IMR-90 (cell line): ENCODE measurements at regions not wholly inside any gene's neighbourhood (a gene's known extent, or its start where the extent isn't known, plus 50 kb on each side); places are given as distances from the start of the nearest gene placed in this dataset.

ENCODE experiments used
- ATAC-seq: fragments of 200-7000 bp; cut with Tn5 transposase; 2 replicates; pipeline ENCODE4 v1.9.1; 2020; ENCODE audit warnings: low read depth, mild to moderate bottlenecking, moderate library complexity
- BruUV-seq: library from RNA; stranded (reverse); fragments of 400-500 nt; replicated peaks from 2 replicates; lab custom pipeline; 2021; lab: Mats Ljungman, UMichigan
- CTCF ChIA-PET: fragments of 300-600 bp; formaldehyde crosslinking; extraction: SDS; loops from one replicate; lab custom pipeline; 2021; ENCODE audit warnings: antibody characterized with exemption; lab: Yijun Ruan, JAX
- POLR2A ChIA-PET: fragments of 300-600 bp; sonication (Branson Sonifier 250); formaldehyde crosslinking; loops from one replicate; lab custom pipeline; 2022; ENCODE audit warnings: antibody characterized with exemption; ENCODE audit not compliant: unreplicated experiment; lab: Charles Lee
- DNase-seq: peaks from one replicate; pipeline ENCODE4 v3.0.0; 2013
- H2AFZ ChIP-seq: replicated peaks from 2 replicates; pipeline ENCODE3; 2013; ENCODE audit warnings: low read length, mild to moderate bottlenecking; ENCODE audit not compliant: poor library complexity
- H2AK5ac ChIP-seq: 2 replicates; pipeline ENCODE4 v1.6.1; 2013; ENCODE audit warnings: low read depth, low read length, inconsistent platforms
- H2AK9ac ChIP-seq: replicated peaks from 2 replicates; pipeline ENCODE3; 2013; ENCODE audit warnings: mild to moderate bottlenecking, low read depth, low read length, moderate library complexity; ENCODE audit not compliant: poor library complexity
- H2BK120ac ChIP-seq: 2 replicates; pipeline ENCODE4 v1.6.1; 2013; ENCODE audit warnings: low read depth, low read length, inconsistent platforms
- H2BK15ac ChIP-seq: 3 replicates; pipeline ENCODE4 v1.6.1; 2013; ENCODE audit warnings: low read depth, low read length, inconsistent platforms
- H2BK20ac ChIP-seq: 2 replicates; pipeline ENCODE4 v1.6.1; 2013; ENCODE audit warnings: low read depth, mild to moderate bottlenecking, inconsistent platforms, low read length, moderate library complexity
- H2BK5ac ChIP-seq: 2 replicates; pipeline ENCODE4 v1.6.1; 2013; ENCODE audit warnings: mild to moderate bottlenecking, low read depth, low read length, inconsistent platforms; ENCODE audit not compliant: poor library complexity, severe bottlenecking
- H3K14ac ChIP-seq: replicated peaks from 2 replicates; pipeline ENCODE4 v1.6.1; 2013; ENCODE audit warnings: low read depth, low read length, inconsistent platforms
- H3K18ac ChIP-seq: 2 replicates; pipeline ENCODE4 v1.6.1; 2013; ENCODE audit warnings: low read depth, low read length, control low read depth
- H3K23ac ChIP-seq: 2 replicates; pipeline ENCODE4 v1.6.1; 2013; ENCODE audit warnings: low read depth, low read length, inconsistent platforms
- H3K27ac ChIP-seq: 2 replicates; pipeline ENCODE4 v1.5.1; 2013; ENCODE audit warnings: mild to moderate bottlenecking, control low read depth, low read length; ENCODE audit not compliant: insufficient read depth
- H3K27me3 ChIP-seq: 2 replicates; pipeline ENCODE4 v1.6.1; 2013; ENCODE audit warnings: low read length; ENCODE audit not compliant: control insufficient read depth, insufficient read depth
- H3K36me3 ChIP-seq: 2 replicates; pipeline ENCODE4 v1.6.1; 2013; ENCODE audit warnings: low read length, mixed read lengths; ENCODE audit not compliant: control insufficient read depth, insufficient read depth
- H3K4ac ChIP-seq: 2 replicates; pipeline ENCODE4 v1.6.1; 2013; ENCODE audit warnings: low read depth, low read length, inconsistent platforms
- H3K4me1 ChIP-seq: 2 replicates; pipeline ENCODE4 v1.6.1; 2013; ENCODE audit warnings: low read length, mixed read lengths; ENCODE audit not compliant: control insufficient read depth, insufficient read depth
- H3K4me2 ChIP-seq: 2 replicates; pipeline ENCODE4 v1.6.1; 2013; ENCODE audit warnings: low read depth, mild to moderate bottlenecking, control low read depth, low read length, moderate library complexity
- H3K4me3 ChIP-seq: 2 replicates; pipeline ENCODE4 v1.5.1; 2013; ENCODE audit warnings: low read depth, mild to moderate bottlenecking, control low read depth, low read length, moderate library complexity; ENCODE audit not compliant: insufficient read depth
- H3K56ac ChIP-seq: 2 replicates; pipeline ENCODE4 v1.6.1; 2013; ENCODE audit warnings: low read length, inconsistent platforms; ENCODE audit not compliant: insufficient read depth; ENCODE audit errors: extremely low read depth
- H3K79me1 ChIP-seq, 2 experiments: 2 replicates each; pipeline ENCODE4 v1.6.1; 2013; ENCODE audit warnings: low read length in 2 of 2, inconsistent platforms in 1 of 2, low read depth in 1 of 2
- H3K9ac ChIP-seq: 2 replicates; pipeline ENCODE4 v1.6.1; 2013; ENCODE audit warnings: low read depth, low read length, control low read depth
- H3K9me1 ChIP-seq: 2 replicates; pipeline ENCODE4 v1.6.1; 2013; ENCODE audit warnings: low read length, inconsistent platforms; ENCODE audit not compliant: insufficient read depth
- H3K9me3 ChIP-seq: 2 replicates; pipeline ENCODE4 v1.6.1; 2013; ENCODE audit warnings: low read length; ENCODE audit not compliant: control insufficient read depth, insufficient read depth
- H4K20me1 ChIP-seq: 2 replicates; pipeline ENCODE4 v1.6.1; 2013; ENCODE audit warnings: low read length, inconsistent platforms; ENCODE audit not compliant: insufficient read depth
- H4K5ac ChIP-seq: 2 replicates; pipeline ENCODE4 v1.6.1; 2013; ENCODE audit warnings: mild to moderate bottlenecking, low read depth, low read length, control low read depth
- H4K8ac ChIP-seq, 2 experiments: 2 replicates each; pipeline ENCODE4 v1.6.1; 2013; ENCODE audit warnings: low read depth in 2 of 2, low read length in 2 of 2, control low read depth in 1 of 2, inconsistent platforms in 1 of 2
- H4K91ac ChIP-seq: 2 replicates; pipeline ENCODE4 v1.6.1; 2013; ENCODE audit warnings: low read depth, low read length, inconsistent platforms; ENCODE audit not compliant: insufficient read depth
- BHLHE40 ChIP-seq: fragments of 150-350 bp; IDR thresholded peaks from 2 replicates; pipeline ENCODE4 v1.6.1; 2016; ENCODE audit warnings: mild to moderate bottlenecking, low read depth, low read length
- CEBPB ChIP-seq: IDR thresholded peaks from 2 replicates; pipeline ENCODE4 v1.6.1; 2012; ENCODE audit warnings: low read depth, low read length, improper control_type of control experiment
- CHD1 ChIP-seq: IDR thresholded peaks from 2 replicates; pipeline ENCODE4 v1.6.1; 2012; ENCODE audit warnings: low read depth, low read length, improper control_type of control experiment
- CTCF ChIP-seq: conservative IDR thresholded peaks from 2 replicates; pipeline ENCODE4 v1.5.1; 2012; ENCODE audit warnings: mild to moderate bottlenecking, low read depth, low read length, improper control_type of control experiment
- ELK1 ChIP-seq: fragments of 150-350 bp; IDR thresholded peaks from 2 replicates; pipeline ENCODE4 v1.6.1; 2016; ENCODE audit warnings: low read depth, mild to moderate bottlenecking, low read length, moderate library complexity, borderline replicate concordance
- MXI1 ChIP-seq: IDR thresholded peaks from 2 replicates; pipeline ENCODE4 v1.6.1; 2012; ENCODE audit warnings: low read depth, mild to moderate bottlenecking, low read length, moderate library complexity, borderline replicate concordance
- NFE2L2 ChIP-seq: fragments of 150-350 bp; IDR thresholded peaks from 2 replicates; pipeline ENCODE4 v1.6.1; 2016; ENCODE audit warnings: low read depth, mild to moderate bottlenecking, low read length
- POLR2A ChIP-seq: IDR thresholded peaks from 2 replicates; pipeline ENCODE4 v1.6.1; 2012; ENCODE audit warnings: mild to moderate bottlenecking, low read depth, low read length
- RAD21 ChIP-seq: IDR thresholded peaks from 2 replicates; pipeline ENCODE4 v1.6.1; 2012; ENCODE audit warnings: low read length, improper control_type of control experiment
- RCOR1 ChIP-seq: IDR thresholded peaks from 2 replicates; pipeline ENCODE4 v1.6.1; 2012; ENCODE audit warnings: mild to moderate bottlenecking, low read length, improper control_type of control experiment; ENCODE audit not compliant: insufficient replicate concordance
- RFX5 ChIP-seq: IDR thresholded peaks from 2 replicates; pipeline ENCODE4 v1.8.0; 2012; ENCODE audit warnings: low read depth, mild to moderate bottlenecking, low read length, moderate library complexity
- USF2 ChIP-seq: fragments of 150-350 bp; IDR thresholded peaks from 2 replicates; pipeline ENCODE4 v1.6.1; 2017; ENCODE audit warnings: mild to moderate bottlenecking, antibody characterized with exemption, low read length, low read depth
- WGBS, 2 experiments: methylation state at CpG; one replicate each; pipeline versions ENCODE4 v1.1.5 to v1.1.7; 2013; ENCODE audit warnings: missing lambda C conversion rate in 2 of 2; ENCODE audit not compliant: insufficient read length in 1 of 2; ENCODE audit errors: extremely low coverage in 2 of 2; 5-methylcytosine and 5-hydroxymethylcytosine counted together
- dilution Hi-C: fragments of 300-500 bp; cut with HindIII; formaldehyde crosslinking; loops from one replicate; pipeline ENCODE4 v1.14.3; 2018; ENCODE audit warnings: low sequenced_read_pairs; ENCODE audit not compliant: unreplicated experiment
- in situ Hi-C: fragments of 300-500 bp; cut with MboI; formaldehyde crosslinking; loops from 3 replicates; pipeline ENCODE4 v1.14.3; 2019; ENCODE audit warnings: low sequenced_read_pairs, inconsistent platforms, mixed read lengths
- intact Hi-C: fragments of 100-400 bp; cut with micrococcal nuclease; formaldehyde crosslinking; loops from 2 replicates; pipeline ENCODE4 v1.10.0; 2022

- no peak overlapping the region for H4K91ac ChIP-seq
- H3K9ac ChIP-seq = no peak overlapping the region
- no peaks in the 10 kb centered on the region for H3K79me1 ChIP-seq
- H3K4ac ChIP-seq = no peak overlapping the region
- H3K36me3 ChIP-seq = no peaks in the 10 kb centered on the region
- dilution Hi-C loops (no loop called here), in situ Hi-C loops (no loop called here), intact Hi-C loops (no loop called here)
- H3K27ac ChIP-seq = no peak overlapping the region
- no peak overlapping the region for H3K4me3 ChIP-seq
- peaks cover 2% of the 10 kb centered on the region for H3K4me1 ChIP-seq
- H2BK120ac ChIP-seq = no peak overlapping the region
- no peaks in the 10 kb centered on the region; the same call in 1 of the 2 replicates for H3K9me1 ChIP-seq
- no peaks in the 10 kb centered on the region for H4K20me1 ChIP-seq
- H2BK5ac ChIP-seq = no peak overlapping the region
- H4K8ac ChIP-seq = no peak overlapping the region
- H2BK20ac ChIP-seq = no peak overlapping the region
- ChIA-PET CTCF (no interaction called here), POLR2A (no interaction called here)
- no peak overlapping the region for H2BK15ac ChIP-seq
- no peak overlapping the region for H2AFZ ChIP-seq
- H2AK9ac ChIP-seq = no peak overlapping the region
- TF ChIP-seq POLR2A = no peak
- TF ChIP-seq MXI1 = no peak
- TF ChIP-seq CTCF = no peak
- TF ChIP-seq RFX5 = no peak
- TF ChIP-seq USF2 = no peak
- no peak for TF ChIP-seq CHD1
- TF ChIP-seq ELK1 = no peak
- TF ChIP-seq RCOR1 = no peak
- no peak for TF ChIP-seq NFE2L2
- no peak for TF ChIP-seq BHLHE40
- TF ChIP-seq CEBPB = no peak
- no peak for TF ChIP-seq RAD21
- no peak overlapping the region for H4K5ac ChIP-seq
- no peaks in the 10 kb centered on the region for H3K27me3 ChIP-seq
- no peak overlapping the region for H3K18ac ChIP-seq
- ATAC-seq = no peak
- no peak overlapping the region for H3K23ac ChIP-seq
- BruUV-seq = no TSS peak
- H2AK5ac ChIP-seq = no peak overlapping the region
- DNase-seq = no peak
- no peaks in the 10 kb centered on the region for H3K9me3 ChIP-seq
- H3K56ac ChIP-seq = no peak overlapping the region
- no peak overlapping the region for H3K14ac ChIP-seq
- WGBS, 2 experiments = no CpG with 5 or more reads among the region's 1 CpG
- no peak overlapping the region for H3K4me2 ChIP-seq
These were observed 161.4 kb downstream of the GNAT3 start for GRCh38 chr7:80350430-80350829.
